ENCODE measurements at regions not wholly inside any gene's neighbourhood (a gene's known extent, or its start where the extent isn't known, plus 50 kb on each side); places are given as distances from the start of the nearest gene placed in this dataset.

DNA sequence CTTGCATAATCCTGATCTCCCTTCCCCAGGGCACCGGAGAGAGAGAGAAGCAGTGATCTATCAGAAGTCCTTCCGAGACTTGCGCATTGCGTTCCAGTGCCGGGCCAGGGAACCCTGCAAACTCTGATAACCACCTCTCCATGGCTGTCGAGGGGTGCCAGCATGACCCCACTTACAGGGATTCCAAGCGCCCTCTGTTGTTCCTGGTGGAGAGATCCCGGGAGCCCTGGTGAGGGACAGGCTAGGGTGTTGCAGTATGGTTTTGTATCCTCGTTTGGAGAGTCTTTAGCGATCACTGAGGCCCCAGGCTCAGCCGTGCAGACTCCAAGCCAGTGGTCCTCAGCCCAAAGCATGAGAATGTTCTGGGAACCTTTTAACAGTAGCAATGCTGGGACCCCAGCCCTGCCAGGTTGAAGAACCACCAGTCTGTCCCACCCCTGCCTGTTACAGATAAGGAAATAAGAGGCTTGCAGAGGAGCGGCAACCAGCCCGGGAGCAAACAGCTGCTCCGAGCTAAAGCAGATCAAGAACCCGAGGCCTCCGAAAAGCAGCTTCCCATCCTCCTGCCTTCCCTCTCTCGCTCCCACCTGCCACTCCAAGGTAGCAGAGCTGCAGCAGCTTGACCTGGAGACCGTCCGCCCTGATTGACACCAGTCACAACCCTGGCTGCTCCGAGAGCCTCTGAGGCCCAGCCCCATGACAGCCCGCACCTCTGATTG is 150.3 kb upstream of the RPL38 start:
- ATAC-seq (peak; percentile 37; the same call in 1 of the 2 replicates), DNase-seq (ENCODE audit: low read depth, low spot score) (no peak)
- POLR2A ChIA-PET: no interaction called here
- no peak for TF ChIP-seq ZNF274 (IDR thresholded peaks at IDR 0.05; ENCODE audit: low read depth, low read length)
- TF ChIP-seq, protein P1, sequence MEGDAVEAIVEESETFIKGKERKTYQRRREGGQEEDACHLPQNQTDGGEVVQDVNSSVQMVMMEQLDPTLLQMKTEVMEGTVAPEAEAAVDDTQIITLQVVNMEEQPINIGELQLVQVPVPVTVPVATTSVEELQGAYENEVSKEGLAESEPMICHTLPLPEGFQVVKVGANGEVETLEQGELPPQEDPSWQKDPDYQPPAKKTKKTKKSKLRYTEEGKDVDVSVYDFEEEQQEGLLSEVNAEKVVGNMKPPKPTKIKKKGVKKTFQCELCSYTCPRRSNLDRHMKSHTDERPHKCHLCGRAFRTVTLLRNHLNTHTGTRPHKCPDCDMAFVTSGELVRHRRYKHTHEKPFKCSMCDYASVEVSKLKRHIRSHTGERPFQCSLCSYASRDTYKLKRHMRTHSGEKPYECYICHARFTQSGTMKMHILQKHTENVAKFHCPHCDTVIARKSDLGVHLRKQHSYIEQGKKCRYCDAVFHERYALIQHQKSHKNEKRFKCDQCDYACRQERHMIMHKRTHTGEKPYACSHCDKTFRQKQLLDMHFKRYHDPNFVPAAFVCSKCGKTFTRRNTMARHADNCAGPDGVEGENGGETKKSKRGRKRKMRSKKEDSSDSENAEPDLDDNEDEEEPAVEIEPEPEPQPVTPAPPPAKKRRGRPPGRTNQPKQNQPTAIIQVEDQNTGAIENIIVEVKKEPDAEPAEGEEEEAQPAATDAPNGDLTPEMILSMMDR (IDR thresholded peaks at IDR 0.05 in 2 of 3, conservative IDR thresholded peaks at IDR 0.05 in 1 of 3; ENCODE audit: borderline replicate concordance in 1 of 3, insufficient read depth in 1 of 3, low read depth in 2 of 3, low read length in 2 of 3): 0 out of 6 replicates have a peak, but pooled peaks of 1 of the 3 experiments have one; percentile 9
- no peaks in the 10 kb centered on the region for H3K36me3 ChIP-seq (ENCODE audit: control insufficient read depth in 1 of 2, insufficient read depth in 2 of 2, low read length in 2 of 2)
- no peaks in the 10 kb centered on the region for H3K79me2 ChIP-seq (ENCODE audit: insufficient read depth, low read length)
- no peaks in the 10 kb centered on the region for H3K9me2 ChIP-seq (ENCODE audit: insufficient read depth)
- no peak overlapping the region for H3K4me2 ChIP-seq (ENCODE audit: low read length)
- H3K27me3 ChIP-seq (ENCODE audit: insufficient read depth, low read length): peaks cover 69% of the 10 kb centered on the region
- no peak overlapping the region for H3K27ac ChIP-seq (ENCODE audit: low read depth, low read length)
- RAD21 ChIA-PET (ENCODE audit: low non-redundant PET in 1 of 2, low total read pairs in 2 of 2, uncharacterized antibody in 2 of 2, unreplicated experiment in 2 of 2): no interaction called here
- no peak overlapping the region for H3K9ac ChIP-seq (ENCODE audit: low read length)
- no peak overlapping the region for H3K4me3 ChIP-seq (replicated peaks in 1 of 2; ENCODE audit: low read depth in 1 of 2, low read length in 2 of 2)
- CTCF ChIA-PET: no interaction called here
- H3K9me3 ChIP-seq (ENCODE audit: control insufficient read depth in 1 of 2, insufficient read depth in 1 of 2, low read depth in 1 of 2, low read length in 2 of 2): no peaks in the 10 kb centered on the region
- peaks cover 0 to 5% of the 10 kb centered on the region in 2 experiments; a peak in 1 of 4 replicates for H3K4me1 ChIP-seq (ENCODE audit: control insufficient read depth in 1 of 2, insufficient read depth in 2 of 2, low read length in 2 of 2)
- no peak overlapping the region for H2AFZ ChIP-seq (ENCODE audit: low read depth, low read length, poor library complexity, severe bottlenecking)
- intact Hi-C loops (cut with micrococcal nuclease): no loop called here
- H4K20me1 ChIP-seq (ENCODE audit: insufficient read depth): no peaks in the 10 kb centered on the region
- BruUV-seq (replicated peaks): no TSS peak

DNA sequence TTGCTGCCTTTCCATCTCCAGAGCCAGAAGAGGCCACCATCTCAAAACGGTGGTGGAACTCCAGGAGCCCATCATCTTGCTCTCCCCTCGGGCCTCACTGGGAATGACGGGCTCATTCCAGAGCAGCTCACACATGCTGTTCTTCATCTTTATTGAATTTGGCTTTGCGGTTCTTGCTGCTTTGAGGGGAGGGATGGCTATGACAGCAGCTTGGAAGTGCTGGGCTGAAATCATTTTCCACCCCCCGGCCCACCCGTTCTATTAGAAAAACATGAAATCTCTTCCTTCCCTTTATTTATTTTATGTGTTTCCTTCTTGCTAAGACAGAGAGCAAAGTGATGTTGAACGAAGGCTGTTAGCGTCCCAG is 149.8 kb upstream of the RPL38 start:
- POLR2A ChIA-PET: no interaction called here
- Histone ChIP-seq H3K4me2 (ENCODE audit: low read length) (no peak overlapping the region), H3K79me2 (ENCODE audit: insufficient read depth, low read length) (no peaks in the 10 kb centered on the region), H3K9me2 (ENCODE audit: insufficient read depth) (no peaks in the 10 kb centered on the region), H2AFZ (ENCODE audit: low read depth, low read length, poor library complexity, severe bottlenecking) (no peak overlapping the region), H4K20me1 (ENCODE audit: insufficient read depth) (no peaks in the 10 kb centered on the region), H3K4me1 (ENCODE audit: control insufficient read depth in 1 of 2, insufficient read depth in 2 of 2, low read length in 2 of 2) (peaks cover 0 to 5% of the 10 kb centered on the region in 2 experiments; a peak in 1 of 4 replicates), H3K9ac (ENCODE audit: low read length) (no peak overlapping the region), H3K4me3 (replicated peaks in 1 of 2; ENCODE audit: low read depth in 1 of 2, low read length in 2 of 2) (no peak overlapping the region), H3K9me3 (ENCODE audit: control insufficient read depth in 1 of 2, insufficient read depth in 1 of 2, low read depth in 1 of 2, low read length in 2 of 2) (no peaks in the 10 kb centered on the region), H3K36me3 (ENCODE audit: control insufficient read depth in 1 of 2, insufficient read depth in 2 of 2, low read length in 2 of 2) (no peaks in the 10 kb centered on the region), H3K27ac (ENCODE audit: low read depth, low read length) (no peak overlapping the region), H3K27me3 (ENCODE audit: insufficient read depth, low read length) (peaks cover 74% of the 10 kb centered on the region)
- RAD21 ChIA-PET (ENCODE audit: low non-redundant PET in 1 of 2, low total read pairs in 2 of 2, uncharacterized antibody in 2 of 2, unreplicated experiment in 2 of 2): no interaction called here
- no TSS peak for BruUV-seq (replicated peaks)
- ATAC-seq: no peak
- intact Hi-C loops (cut with micrococcal nuclease): no loop called here
- CTCF ChIA-PET: no interaction called here
- DNase-seq (ENCODE audit: low read depth, low spot score): no peak
- TF ChIP-seq ELF1 (IDR thresholded peaks at IDR 0.05; ENCODE audit: borderline replicate concordance, low read depth) (no peak), EZH2 (IDR thresholded peaks at IDR 0.05) (no peak), POLR2A (IDR thresholded peaks at IDR 0.05; ENCODE audit: borderline replicate concordance, extremely low read depth, insufficient read depth, insufficient read length) (no peak), RAD21 (IDR thresholded peaks at IDR 0.05; ENCODE audit: low read depth) (no peak), CEBPB (IDR thresholded peaks at IDR 0.05; ENCODE audit: low read depth) (no peak), YY1 (IDR thresholded peaks at IDR 0.05; ENCODE audit: extremely low read depth, insufficient replicate concordance, low read depth, low read length) (no peak), POLR2AphosphoS5 (IDR thresholded peaks at IDR 0.05; ENCODE audit: low read depth, low read length) (no peak), JUND (IDR thresholded peaks at IDR 0.05) (no peak)
- TF ChIP-seq, protein P2, sequence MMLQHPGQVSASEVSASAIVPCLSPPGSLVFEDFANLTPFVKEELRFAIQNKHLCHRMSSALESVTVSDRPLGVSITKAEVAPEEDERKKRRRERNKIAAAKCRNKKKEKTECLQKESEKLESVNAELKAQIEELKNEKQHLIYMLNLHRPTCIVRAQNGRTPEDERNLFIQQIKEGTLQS (IDR thresholded peaks at IDR 0.05): no peak
- TF ChIP-seq, protein P3, sequence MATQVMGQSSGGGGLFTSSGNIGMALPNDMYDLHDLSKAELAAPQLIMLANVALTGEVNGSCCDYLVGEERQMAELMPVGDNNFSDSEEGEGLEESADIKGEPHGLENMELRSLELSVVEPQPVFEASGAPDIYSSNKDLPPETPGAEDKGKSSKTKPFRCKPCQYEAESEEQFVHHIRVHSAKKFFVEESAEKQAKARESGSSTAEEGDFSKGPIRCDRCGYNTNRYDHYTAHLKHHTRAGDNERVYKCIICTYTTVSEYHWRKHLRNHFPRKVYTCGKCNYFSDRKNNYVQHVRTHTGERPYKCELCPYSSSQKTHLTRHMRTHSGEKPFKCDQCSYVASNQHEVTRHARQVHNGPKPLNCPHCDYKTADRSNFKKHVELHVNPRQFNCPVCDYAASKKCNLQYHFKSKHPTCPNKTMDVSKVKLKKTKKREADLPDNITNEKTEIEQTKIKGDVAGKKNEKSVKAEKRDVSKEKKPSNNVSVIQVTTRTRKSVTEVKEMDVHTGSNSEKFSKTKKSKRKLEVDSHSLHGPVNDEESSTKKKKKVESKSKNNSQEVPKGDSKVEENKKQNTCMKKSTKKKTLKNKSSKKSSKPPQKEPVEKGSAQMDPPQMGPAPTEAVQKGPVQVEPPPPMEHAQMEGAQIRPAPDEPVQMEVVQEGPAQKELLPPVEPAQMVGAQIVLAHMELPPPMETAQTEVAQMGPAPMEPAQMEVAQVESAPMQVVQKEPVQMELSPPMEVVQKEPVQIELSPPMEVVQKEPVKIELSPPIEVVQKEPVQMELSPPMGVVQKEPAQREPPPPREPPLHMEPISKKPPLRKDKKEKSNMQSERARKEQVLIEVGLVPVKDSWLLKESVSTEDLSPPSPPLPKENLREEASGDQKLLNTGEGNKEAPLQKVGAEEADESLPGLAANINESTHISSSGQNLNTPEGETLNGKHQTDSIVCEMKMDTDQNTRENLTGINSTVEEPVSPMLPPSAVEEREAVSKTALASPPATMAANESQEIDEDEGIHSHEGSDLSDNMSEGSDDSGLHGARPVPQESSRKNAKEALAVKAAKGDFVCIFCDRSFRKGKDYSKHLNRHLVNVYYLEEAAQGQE (IDR thresholded peaks at IDR 0.05; ENCODE audit: low read depth): no peak

Data from HCT116 (cell line).